Skeletal muscle cell (primary cell): ENCODE measurements at regions not wholly inside any gene's neighbourhood (a gene's known extent, or its start where the extent isn't known, plus 50 kb on each side); places are given as distances from the start of the nearest gene placed in this dataset.
"Not testable (repeated sequence)": the region's sequence is repeated elsewhere in the genome, so short reads cannot be mapped to it uniquely, and the experiment has no call there.

Experiments
- DNase-seq: peaks from one replicate; pipeline ENCODE4 v3.0.0-alpha.2; 2010; ENCODE audit warnings: low read depth
- H3K4me3 ChIP-seq: 2 replicates; pipeline ENCODE4 v1.5.1; 2011; ENCODE audit warnings: low read depth, mild to moderate bottlenecking, control low read depth, low read length, moderate library complexity

DNA sequence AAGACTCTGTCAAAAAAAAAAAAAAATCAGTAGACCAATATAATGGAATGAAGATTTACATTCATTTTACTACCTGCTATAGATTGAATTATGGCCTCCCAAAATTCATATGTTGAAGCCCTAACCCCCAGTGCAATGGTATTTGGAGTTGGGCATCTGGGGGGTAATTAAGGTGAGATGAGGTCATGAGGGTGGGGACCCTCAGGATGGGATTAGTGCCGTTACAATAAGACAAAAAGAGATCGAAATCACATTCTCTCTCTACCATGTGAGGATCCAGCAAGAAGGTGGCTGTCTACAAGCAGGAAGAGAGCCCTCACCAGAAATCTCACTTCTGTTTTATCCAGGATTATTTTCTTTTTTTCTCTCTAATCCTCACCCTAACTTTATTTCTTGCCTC is 100.6 kb upstream of the LOC128125822 start:
- no peak overlapping the region for H3K4me3 ChIP-seq
- DNase-seq, result no peak

DNA sequence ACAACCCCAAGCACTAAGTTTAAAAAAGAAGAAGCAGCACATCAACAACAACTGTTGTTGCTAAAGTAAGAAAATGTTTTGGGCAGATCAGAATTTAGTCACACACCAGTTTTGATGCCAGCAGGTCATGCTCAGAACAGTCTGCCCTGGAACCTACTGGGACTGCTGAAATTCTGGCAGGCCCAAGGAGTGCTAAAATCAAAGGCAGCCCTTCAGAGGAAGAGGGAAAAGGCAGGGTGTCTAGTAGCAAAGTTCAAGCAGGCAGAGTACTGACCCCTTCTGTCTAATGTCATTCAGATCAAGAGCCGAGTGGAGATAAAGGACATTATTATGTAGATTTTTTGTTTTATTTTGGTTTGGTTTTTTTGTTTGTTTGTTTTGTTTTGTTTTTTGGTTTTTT is 96.6 kb upstream of the LOC128125822 start:
- H3K4me3 ChIP-seq, result no peak overlapping the region
- DNase-seq, result no peak

DNA sequence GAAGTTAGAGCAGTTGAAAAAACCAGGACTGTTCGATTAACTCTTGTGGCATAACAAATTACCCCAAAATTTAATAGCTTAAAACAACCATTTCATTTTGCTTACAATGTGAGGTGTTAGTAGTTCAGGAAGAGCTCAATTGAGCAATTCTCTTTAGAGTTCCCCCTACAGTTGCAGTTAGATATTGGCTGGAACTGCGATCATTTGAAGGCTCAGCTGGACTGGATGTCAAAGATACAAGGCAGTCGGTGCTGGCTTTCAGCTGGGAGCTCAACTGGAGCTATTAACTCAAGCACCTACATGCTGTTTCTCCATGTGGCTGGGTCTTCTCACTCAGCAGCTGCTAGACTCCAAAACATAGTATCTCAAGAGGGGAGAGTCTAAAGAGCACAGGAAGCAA is 96.0 kb upstream of the LOC128125822 start:
- no peak for DNase-seq
- no peak overlapping the region for H3K4me3 ChIP-seq

DNA sequence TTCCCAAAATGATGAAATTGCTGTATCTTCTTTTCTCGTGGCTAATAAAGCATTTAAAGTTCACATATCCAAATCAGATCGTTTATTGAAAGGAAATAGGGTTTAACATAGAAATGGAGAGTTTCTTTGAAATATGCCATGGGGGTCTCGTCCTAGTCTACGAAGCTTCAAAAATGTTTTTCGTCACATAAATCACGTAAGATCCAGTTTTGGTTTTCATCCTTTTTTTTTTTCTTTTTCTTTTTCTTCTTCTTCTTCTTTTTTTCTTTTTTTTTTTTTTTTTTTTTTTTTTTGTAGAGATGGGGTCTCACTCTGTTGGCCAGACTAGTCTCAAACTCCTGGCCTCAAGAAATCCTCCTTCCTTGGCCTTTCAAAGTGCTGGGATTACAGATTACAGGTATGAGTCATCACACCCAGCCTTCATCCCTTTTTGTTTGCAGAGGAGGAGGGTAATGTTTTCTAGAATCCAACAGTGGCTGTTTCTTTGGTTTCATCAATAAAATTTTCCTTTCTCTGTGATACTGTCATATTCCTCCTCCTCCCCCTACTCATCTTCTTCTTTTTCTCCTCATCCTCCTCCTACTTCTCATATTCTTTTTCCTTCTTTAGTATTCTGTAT is 94.7 kb upstream of the LOC128125822 start:
- H3K4me3 ChIP-seq, result no peak overlapping the region
- DNase-seq, result no peak

DNA sequence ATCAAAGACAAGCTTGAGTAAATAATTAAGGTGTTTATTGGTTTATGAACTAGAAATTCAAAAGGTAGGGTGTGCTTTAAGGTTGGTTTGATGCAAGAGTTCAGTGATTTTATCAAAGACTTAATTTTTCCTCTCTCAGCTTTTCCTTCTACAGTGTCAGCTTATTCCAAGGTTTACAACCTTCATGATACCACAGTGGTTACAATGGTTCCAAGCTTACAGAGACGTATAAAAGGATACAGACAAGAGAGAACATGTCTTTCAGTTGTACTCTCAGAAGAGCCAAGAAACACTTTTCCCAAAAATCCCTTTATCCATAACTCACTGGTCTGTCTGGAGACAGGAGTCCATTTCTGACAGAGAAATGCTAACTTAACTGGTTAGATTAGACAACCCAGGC is 93.5 kb upstream of the LOC128125822 start:
- H3K4me3 ChIP-seq, result no peak overlapping the region
- no peak for DNase-seq

DNA sequence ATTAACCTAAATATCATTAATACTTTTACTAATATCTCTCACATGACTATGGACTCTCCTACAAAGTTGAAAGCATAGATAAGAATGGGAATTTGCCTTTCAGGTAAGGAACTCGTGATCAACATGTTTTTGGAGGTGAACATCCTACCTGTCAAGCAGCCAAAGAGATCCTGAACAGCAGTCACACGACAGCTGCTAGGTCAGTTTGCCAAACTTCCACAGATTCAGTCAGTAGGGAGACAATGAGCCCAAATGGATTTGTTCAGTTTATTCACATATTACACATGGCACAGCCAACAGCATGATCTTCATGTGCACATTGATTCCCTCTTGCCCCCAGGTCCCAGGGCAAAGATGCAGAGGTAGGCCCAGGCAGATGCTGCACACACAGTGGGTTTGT is 86.1 kb upstream of the LOC128125822 start:
- H3K4me3 ChIP-seq, result no peak overlapping the region
- DNase-seq, result no peak

DNA sequence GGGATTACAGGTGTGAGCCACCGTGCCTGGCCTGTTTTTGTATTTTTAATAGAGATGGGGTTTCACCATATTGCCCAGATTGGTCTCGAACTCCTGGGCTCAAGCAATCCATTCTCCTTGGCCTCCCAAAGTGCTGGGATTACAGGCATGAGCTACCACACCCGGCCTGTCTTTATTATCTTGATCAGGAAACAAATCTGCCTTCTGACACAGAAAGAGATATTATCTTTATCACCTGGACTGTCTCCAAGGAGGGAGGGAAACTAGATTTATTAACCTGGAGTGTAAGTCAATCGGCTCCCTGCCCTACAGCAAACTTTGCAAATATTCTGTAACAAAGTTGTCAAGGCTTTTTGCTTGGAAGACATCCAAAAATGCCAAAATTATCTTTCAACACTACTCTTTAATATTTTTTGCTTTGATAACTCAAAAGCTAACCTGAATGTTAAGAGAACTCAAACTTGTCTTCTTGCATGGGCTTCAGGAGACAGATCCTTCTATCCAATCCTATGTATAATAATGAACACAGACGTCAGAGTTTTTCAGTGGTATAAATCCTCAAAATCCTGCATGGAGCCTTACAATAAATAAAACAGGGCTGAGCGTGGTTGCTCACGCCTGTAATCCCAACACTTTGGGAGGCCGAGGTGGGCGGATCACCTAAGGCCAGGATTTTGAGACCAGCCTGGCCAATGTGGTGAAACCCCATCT is 85.0 kb upstream of the LOC128125822 start:
- DNase-seq, result no peak
- H3K4me3 ChIP-seq, result no peak overlapping the region

DNA sequence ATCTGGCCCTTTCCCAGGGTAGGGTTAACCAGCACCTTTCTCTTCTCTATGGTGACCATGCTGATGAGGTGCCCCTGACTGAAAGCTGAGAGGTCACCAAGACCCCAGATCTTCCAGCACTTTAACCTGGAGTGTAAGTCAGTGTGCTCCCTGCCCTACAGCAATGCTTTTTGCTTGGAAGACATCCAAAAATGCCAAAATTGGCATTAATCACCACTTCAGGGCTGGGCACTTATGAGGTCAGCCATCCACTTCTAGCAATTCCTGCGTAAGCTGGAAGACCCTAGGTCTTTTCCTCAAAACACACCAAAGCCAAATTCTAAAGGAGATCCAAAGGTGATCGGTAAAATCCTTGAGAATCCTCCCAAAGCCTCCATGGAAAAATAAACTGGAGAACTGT is 81.2 kb upstream of the LOC128125822 start:
- no peak for DNase-seq
- no peak overlapping the region for H3K4me3 ChIP-seq

DNA sequence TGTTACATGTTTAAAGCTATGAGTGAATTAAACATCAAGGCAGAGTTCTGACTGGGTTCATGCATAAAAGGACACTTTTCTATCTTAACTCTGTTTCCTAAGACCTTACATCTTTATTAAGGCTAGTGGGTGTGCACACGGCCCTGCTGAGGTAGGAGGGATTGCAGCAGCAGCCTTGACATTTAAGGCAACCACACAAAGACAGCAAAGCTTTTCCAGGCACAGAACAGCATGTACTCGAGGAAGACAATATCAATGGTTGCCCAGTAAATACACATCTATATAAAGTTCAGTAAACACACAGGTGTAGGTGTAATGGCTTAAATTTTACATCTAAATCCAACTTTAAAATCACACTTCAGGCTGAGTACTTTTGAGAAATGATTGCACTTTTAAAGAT is 79.8 kb upstream of the LOC128125822 start:
- no peak for DNase-seq
- H3K4me3 ChIP-seq, result no peak overlapping the region

DNA sequence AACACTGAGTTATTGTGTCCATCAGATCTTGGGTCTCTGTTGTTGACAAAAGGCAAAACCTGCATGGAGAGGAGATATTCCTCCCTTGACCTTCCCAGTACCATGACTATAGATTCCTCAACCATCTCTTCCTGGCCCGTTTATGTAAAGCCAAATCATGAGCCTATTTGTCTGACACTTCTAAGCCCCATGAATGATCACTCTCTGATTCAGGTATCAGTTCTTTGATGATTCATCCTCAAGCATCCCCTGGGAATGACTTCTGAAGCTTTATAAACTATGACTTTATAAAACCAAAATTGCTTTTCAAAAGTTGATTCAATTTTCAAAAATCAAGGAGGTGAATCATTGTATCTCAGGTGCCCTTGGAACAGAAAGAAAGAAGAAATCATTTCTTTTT is 78.7 kb upstream of the LOC128125822 start:
- DNase-seq, result no peak
- H3K4me3 ChIP-seq, result no peak overlapping the region

DNA sequence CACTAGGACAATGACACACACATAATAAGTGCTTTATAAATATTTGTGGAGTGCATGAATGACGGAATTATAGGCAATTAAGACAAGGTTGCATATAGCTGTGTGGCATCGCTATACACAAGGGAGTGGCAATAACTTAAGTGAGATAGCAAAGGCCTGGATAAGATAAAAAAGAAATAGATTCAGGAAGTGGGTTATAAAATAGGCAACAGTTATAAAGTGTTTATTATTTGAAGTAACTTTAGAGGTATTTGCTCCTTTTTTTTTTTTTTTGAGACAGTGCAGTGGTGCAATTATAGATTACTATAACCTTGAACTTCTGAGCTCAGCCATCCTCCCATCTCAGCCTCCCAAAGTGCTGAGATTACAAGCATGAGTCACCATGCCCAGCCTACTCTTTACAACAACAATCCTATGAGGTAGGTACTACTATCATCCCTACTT is 75.9 kb upstream of the LOC128125822 start:
- DNase-seq, result no peak
- H3K4me3 ChIP-seq, result no peak overlapping the region

DNA sequence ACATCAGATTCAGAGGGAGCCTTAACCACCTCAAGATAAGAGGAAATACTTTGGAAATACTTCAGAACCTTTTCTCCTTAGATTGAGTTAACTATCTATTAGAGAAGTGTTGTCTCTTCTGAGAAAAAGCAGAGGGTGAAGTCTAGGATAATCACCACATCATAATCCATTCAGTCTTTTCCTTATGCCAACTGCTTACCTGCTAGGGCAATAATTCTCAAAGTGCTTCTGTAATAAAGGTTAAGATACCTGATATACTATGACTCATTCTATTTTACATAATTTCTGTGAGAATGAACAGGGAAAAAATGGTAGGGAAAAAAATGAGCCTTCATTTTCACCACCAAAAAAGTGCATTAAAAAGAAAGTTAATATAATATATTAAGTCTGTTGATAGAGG is 70.1 kb upstream of the LOC128125822 start:
- no peak overlapping the region for H3K4me3 ChIP-seq
- DNase-seq, result no peak

DNA sequence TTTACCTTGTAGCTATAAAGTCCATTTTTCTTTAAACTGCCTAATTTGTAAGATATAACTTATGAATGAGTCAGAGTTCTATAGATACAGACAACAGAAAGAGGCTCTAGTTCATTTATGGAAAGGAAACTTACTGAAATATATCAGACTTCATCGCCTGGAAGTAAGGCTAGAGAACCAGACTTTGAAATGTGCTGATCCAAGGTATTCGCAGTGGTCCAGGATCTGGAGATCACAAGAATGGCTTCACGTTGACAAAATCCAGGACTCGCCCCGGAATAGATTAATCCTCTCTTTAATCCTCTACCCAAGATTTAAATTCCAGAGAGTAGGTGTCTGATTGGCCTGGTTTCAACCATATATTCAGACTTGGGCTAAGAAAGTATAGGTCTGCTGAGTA is 69.1 kb upstream of the LOC128125822 start:
- no peak overlapping the region for H3K4me3 ChIP-seq
- DNase-seq, result no peak

DNA sequence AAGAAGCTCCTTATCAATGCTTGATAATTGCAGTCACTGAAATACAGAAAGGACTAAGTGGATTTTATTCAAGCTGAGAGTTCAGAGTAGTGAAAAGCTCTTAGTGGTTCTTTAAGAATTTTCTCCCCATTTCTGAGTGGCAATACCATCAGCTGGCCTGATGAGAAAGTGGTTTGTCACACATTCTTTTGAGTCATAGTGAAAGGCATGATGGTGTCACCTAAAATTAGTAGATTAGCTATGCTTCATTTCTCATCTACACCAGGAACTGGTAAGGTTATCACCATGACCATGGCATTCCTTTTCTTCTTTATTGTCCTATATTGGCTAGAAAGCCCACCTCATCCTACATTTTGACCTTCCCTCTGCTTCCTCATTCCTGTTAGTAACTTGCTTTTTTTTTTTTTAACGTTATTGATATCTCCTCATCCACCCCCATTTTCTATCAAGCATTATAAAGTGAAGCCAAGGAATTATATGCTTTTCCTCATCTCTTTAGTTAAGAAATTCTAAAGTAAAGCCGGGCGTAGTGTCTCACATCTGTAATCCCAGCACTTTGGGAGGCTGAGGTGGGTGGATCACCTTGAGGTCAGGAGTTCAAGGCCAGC is 67.4 kb upstream of the LOC128125822 start:
- no peak for DNase-seq

DNA sequence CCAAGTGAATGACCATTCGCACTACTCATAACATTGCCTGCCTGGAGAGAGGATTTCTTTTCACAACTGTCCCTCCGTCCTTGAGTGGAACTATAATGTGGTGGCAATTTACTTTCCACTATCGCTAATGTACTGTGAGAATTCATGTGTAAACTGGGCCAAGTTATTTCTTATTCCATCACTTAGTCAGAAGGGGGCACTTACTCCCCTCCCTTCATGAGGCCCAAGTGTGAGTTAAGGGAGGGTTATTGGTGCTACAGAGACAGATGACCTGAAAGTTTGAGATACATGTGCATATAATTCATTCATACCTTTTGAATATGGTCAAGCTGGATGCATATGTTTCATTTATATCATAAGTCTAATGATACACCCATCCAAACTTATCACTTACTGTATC is 65.2 kb upstream of the LOC128125822 start:
- no peak for DNase-seq
- H3K4me3 ChIP-seq, result no peak overlapping the region

More for the DNA sequence above, 67.4 kb upstream of the LOC128125822 start:
- H3K4me3 ChIP-seq, result no peak overlapping the region

DNA sequence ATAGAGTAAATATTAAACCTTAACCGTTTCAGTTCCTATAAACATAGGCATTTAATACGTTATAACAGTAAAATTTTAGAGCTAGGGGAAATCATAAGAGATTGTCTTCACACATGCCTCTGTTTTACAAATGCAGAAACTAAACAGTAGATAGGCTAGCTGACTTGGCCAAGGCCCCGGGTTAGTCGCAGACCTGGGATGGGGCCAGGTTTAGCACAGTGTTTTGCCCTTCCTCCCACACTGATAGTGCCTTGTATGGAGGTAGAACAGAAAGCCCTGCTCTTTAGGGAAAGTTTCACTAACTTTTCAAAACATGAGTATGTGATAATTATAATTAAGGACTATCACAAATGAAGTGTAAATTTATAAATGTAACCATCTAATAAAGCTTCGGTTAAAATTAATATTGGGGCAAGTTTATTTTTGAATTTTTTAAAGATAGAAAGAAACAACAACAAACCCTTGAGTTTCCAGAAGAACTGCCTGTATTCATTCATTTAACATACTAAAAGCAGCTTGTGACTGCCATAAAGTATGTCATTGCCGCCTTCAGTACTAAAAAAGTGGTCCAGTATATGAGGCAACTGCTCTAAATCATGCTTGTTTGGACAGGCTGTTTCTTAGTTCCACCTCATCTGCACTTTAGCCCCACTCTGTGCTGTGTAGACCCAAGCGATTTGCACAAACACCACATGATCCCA is 62.5 kb upstream of the LOC128125822 start:
- DNase-seq, result peak; percentile 77

DNA sequence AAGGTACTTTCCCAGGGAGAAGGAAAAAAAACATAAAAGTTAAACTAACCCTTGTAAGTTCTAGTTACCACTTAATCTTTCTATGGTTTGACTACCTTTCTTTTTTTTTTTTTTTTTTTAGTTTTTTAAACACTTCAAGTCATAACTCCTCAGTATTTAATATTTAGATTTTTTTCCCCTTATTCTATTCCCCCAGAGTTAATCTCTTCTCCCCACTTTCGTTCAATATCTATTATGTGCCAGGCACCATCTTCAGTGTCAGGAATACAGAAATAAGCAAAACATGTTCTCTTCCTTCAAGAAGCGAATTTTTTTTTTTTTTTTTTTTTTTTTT is 62.0 kb upstream of the LOC128125822 start:
- no peak for DNase-seq
- no peak overlapping the region for H3K4me3 ChIP-seq

More for the DNA sequence above, 62.5 kb upstream of the LOC128125822 start:
- no peak overlapping the region for H3K4me3 ChIP-seq

DNA sequence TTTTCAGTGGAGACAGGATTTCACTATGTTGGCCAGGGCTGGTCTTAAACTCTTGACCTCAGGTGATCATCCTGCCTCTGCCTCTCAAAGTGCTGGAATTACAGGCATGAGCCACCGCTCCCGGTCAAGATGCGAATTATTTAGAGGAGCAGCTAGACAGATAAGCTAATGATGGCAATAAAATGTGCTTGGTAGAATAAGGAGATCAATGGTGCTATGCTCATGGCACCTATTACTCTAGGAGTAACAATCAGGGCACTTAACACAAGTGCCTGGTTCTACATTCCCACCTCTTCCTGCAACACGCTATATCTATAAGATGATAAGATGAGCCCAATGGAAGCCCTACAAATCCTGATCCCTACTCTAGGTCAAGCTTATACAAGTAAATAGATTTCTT is 61.4 kb upstream of the LOC128125822 start:
- no peak for DNase-seq
- H3K4me3 ChIP-seq, result no peak overlapping the region

DNA sequence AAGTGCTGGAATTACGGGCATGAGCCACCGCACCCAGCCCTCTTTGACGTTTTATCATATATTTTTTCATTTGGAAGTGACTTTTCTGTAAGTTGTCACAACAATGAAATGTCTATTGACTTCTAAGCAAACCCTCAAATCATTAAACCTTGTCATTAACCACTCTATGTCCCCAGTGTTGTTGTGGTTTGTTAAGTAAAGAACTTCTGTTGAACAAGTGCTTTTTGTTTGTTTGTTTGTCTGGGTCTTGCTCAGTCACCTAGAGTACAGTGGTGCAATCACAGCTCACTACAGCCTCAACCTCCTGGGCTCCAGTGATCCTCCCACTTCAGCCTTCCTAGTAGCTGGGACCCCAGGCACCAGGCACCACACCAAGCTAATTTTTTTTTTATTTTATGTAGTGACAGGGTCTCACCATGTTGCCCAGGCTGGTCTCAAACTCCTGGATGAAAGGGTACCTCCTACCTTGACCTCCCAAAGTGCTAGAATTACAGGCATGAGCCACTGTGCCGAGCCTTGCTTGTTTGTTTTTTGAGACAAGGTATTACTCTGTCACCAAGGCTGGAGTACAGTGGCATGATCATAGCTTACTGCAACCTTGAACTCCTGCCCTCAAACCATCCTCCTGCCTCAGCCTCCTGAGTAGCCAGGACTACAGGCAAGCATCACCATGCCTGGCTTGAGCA is 57.6 kb upstream of the LOC128125822 start:
- no peak for DNase-seq
- no peak overlapping the region for H3K4me3 ChIP-seq

DNA sequence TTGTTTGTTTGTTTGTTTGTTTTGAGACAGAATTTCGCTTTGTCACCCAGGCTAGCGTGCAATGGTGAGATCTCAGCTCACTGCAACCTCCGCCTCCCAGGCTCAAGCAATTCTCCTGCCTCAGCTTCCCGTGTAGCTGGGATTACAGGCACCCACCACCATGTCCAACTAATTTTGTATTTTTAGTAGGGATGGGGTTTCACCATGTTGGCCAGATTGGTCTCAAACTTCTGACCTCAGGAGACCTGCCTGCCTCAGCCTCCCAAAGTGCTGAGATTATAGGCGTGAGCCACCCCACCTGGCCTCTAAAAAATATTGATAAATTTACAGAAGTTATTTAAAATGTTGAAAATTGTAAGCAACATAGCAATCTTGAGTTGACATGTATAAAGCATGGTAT is 57.1 kb upstream of the LOC128125822 start:
- not testable (repeated sequence) for H3K4me3 ChIP-seq, DNase-seq
